ENCODE measurements at regions not wholly inside any gene's neighbourhood (a gene's known extent, or its start where the extent isn't known, plus 50 kb on each side); places are given as distances from the start of the nearest gene placed in this dataset.

DNA sequence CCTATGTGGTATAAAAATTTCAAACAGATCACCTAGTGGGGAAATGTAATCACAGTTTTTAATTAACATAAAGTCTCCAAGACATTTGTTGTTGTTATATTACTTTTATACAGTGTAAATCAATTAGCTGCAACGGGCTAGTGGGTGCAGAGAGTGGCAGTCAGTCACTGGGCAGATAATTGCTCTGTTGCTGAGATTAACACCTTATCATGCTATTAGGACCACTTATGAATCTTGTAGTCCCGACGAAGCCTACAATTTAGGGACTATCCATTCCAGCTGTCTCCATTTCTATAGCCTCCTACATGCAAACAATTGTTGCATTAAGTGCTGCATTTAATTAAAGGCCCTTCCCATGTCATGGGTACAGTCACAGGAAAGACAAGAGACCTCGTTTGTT lies 158.9 kb upstream of the PROX1 start:
- no peak for TF ChIP-seq EZH2phosphoT487 (IDR thresholded peaks at IDR 0.05; ENCODE audit: low read depth)
- TF ChIP-seq, protein P1, sequence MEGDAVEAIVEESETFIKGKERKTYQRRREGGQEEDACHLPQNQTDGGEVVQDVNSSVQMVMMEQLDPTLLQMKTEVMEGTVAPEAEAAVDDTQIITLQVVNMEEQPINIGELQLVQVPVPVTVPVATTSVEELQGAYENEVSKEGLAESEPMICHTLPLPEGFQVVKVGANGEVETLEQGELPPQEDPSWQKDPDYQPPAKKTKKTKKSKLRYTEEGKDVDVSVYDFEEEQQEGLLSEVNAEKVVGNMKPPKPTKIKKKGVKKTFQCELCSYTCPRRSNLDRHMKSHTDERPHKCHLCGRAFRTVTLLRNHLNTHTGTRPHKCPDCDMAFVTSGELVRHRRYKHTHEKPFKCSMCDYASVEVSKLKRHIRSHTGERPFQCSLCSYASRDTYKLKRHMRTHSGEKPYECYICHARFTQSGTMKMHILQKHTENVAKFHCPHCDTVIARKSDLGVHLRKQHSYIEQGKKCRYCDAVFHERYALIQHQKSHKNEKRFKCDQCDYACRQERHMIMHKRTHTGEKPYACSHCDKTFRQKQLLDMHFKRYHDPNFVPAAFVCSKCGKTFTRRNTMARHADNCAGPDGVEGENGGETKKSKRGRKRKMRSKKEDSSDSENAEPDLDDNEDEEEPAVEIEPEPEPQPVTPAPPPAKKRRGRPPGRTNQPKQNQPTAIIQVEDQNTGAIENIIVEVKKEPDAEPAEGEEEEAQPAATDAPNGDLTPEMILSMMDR (IDR thresholded peaks at IDR 0.05; ENCODE audit: low read depth, low read length): no peak
